ENCODE measurements at regions not wholly inside any gene's neighbourhood (a gene's known extent, or its start where the extent isn't known, plus 50 kb on each side); places are given as distances from the start of the nearest gene placed in this dataset.

DNA sequence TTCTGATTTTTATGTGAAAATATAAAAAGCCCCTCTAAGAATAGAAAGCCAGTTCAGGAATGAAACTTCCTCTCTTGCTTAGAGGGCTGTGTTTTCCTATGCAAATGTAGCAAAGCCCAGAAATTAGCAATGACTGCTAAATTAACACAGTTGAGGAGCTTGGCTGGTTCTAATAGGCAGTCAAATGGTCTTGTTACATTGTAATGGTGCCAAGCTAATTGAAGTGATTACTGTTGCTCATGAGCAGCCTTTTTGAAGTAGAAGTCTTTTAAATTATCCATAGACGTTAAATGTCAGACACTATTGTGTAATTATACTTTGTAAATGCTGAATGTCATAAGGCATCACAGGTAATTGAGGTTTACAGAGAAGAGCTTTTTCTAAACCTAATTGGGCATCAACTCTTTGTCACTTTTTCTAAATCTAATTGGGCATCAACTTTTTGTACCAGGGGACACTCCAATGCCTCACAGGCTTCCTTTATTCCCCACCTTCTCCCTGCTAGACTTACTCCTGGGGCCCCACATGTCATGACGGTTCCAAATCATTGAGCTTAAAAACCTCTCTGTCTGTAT lies 229.1 kb downstream of the PSAT1 start:
- Histone ChIP-seq H3K4me3 (no peak overlapping the region), H3K27ac (no peak overlapping the region), H3K4me1 (no peaks in the 10 kb centered on the region), H3K9me3 (peaks cover 4% of the 10 kb centered on the region; the same call in 1 of the 3 replicates), H3K4me2 (no peak overlapping the region)
- 64% methylated on average over 2 of the region's 2 CpGs for WGBS (ENCODE audit: missing lambda C conversion rate)
- POLR2A ChIA-PET = no interaction called here
- ATAC-seq (no peak), DNase-seq (ENCODE audit: low read depth in 1 of 2, low spot score in 1 of 2) (no peak), FAIRE-seq (no peak)
- no peak for TF ChIP-seq EHMT2 (IDR thresholded peaks at IDR 0.05; ENCODE audit: low read depth)
- no peak for TF ChIP-seq JUN (IDR thresholded peaks at IDR 0.05)
- no peak for TF ChIP-seq HOXB5 (CRISPR knock-in tag; IDR thresholded peaks at IDR 0.05)
- TF ChIP-seq, protein P1, sequence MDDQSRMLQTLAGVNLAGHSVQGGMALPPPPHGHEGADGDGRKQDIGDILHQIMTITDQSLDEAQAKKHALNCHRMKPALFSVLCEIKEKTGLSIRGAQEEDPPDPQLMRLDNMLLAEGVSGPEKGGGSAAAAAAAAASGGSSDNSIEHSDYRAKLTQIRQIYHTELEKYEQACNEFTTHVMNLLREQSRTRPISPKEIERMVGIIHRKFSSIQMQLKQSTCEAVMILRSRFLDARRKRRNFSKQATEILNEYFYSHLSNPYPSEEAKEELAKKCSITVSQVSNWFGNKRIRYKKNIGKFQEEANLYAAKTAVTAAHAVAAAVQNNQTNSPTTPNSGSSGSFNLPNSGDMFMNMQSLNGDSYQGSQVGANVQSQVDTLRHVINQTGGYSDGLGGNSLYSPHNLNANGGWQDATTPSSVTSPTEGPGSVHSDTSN (IDR thresholded peaks at IDR 0.05) = no peak
- TF ChIP-seq ZNF302 (CRISPR knock-in tag; IDR thresholded peaks at IDR 0.05) = no peak
- no peak for TF ChIP-seq ESRRA (IDR thresholded peaks at IDR 0.05; ENCODE audit: borderline replicate concordance, low read length)
- TF ChIP-seq MAFK (IDR thresholded peaks at IDR 0.05; ENCODE audit: partially characterized antibody) = no peak
- CTCF ChIA-PET = interaction anchor here (1.1 kb wide), 1 partner anchor 23 kb away, joined by 3 read pairs; no protein-coding TSS in a partner anchor

GRCh38 chr9:78533500-78533899 lies 236.6 kb downstream of the PSAT1 start:
- Histone ChIP-seq H3K9me3 (no peaks in the 10 kb centered on the region), H3K4me2 (no peak overlapping the region), H3K27ac (no peak overlapping the region), H3K4me3 (no peak overlapping the region), H3K4me1 (no peaks in the 10 kb centered on the region)
- DNase-seq (ENCODE audit: low read depth in 1 of 2, low spot score in 1 of 2) (no peak), ATAC-seq (no peak), FAIRE-seq (no peak)
- POLR2A ChIA-PET = no interaction called here
- 57% methylated on average over 2 of the region's 2 CpGs for WGBS (ENCODE audit: missing lambda C conversion rate)
- no peak for TF ChIP-seq NFE2L2 (conservative IDR thresholded peaks at IDR 0.05; ENCODE audit: low read length)
- no peak for TF ChIP-seq JUNB (IDR thresholded peaks at IDR 0.05)
- TF ChIP-seq CHD2 (IDR thresholded peaks at IDR 0.05; ENCODE audit: low read length, partially characterized antibody) = no peak
- no peak for TF ChIP-seq GATA3 (IDR thresholded peaks at IDR 0.05; ENCODE audit: borderline replicate concordance)
- no peak for TF ChIP-seq KDM1A (IDR thresholded peaks at IDR 0.05; ENCODE audit: low read depth)
- TF ChIP-seq RCOR1 (IDR thresholded peaks at IDR 0.05; ENCODE audit: low read depth, low read length) = no peak
- TF ChIP-seq MAFK (IDR thresholded peaks at IDR 0.05; ENCODE audit: partially characterized antibody) = no peak
- TF ChIP-seq PHF8 (IDR thresholded peaks at IDR 0.05; ENCODE audit: borderline replicate concordance, low read depth) = no peak
- no peak for TF ChIP-seq TFCP2L1 (CRISPR knock-in tag; IDR thresholded peaks at IDR 0.05)
- TF ChIP-seq, protein P1 (IDR thresholded peaks at IDR 0.05) = no peak
- TF ChIP-seq, protein P2, sequence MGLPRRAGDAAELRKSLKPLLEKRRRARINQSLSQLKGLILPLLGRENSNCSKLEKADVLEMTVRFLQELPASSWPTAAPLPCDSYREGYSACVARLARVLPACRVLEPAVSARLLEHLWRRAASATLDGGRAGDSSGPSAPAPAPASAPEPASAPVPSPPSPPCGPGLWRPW (IDR thresholded peaks at IDR 0.05) = no peak
- CTCF ChIA-PET = no interaction called here

- FAIRE-seq (no peak), ATAC-seq (no peak), DNase-seq (ENCODE audit: low read depth in 1 of 2, low spot score in 1 of 2) (no peak)
- TF ChIP-seq HOXB5 (CRISPR knock-in tag; IDR thresholded peaks at IDR 0.05) (no peak), EHF (CRISPR knock-in tag; IDR thresholded peaks at IDR 0.05) (no peak), MAZ (IDR thresholded peaks at IDR 0.05; ENCODE audit: borderline replicate concordance, low read depth, low read length) (no peak), TP53 (CRISPR knock-in tag; IDR thresholded peaks at IDR 0.05) (no peak), BHLHE40 (IDR thresholded peaks at IDR 0.05; ENCODE audit: low read depth, low read length) (no peak), HDAC2 (IDR thresholded peaks at IDR 0.05) (no peak), RCOR1 (IDR thresholded peaks at IDR 0.05; ENCODE audit: low read depth, low read length) (no peak), NPAS2 (CRISPR knock-in tag; IDR thresholded peaks at IDR 0.05; ENCODE audit: borderline replicate concordance) (no peak), CBX8 (IDR thresholded peaks at IDR 0.05) (no peak), RFX5 (IDR thresholded peaks at IDR 0.05) (no peak), JUN (IDR thresholded peaks at IDR 0.05) (no peak), TFCP2L1 (CRISPR knock-in tag; IDR thresholded peaks at IDR 0.05) (no peak)
- TF ChIP-seq, protein P3, sequence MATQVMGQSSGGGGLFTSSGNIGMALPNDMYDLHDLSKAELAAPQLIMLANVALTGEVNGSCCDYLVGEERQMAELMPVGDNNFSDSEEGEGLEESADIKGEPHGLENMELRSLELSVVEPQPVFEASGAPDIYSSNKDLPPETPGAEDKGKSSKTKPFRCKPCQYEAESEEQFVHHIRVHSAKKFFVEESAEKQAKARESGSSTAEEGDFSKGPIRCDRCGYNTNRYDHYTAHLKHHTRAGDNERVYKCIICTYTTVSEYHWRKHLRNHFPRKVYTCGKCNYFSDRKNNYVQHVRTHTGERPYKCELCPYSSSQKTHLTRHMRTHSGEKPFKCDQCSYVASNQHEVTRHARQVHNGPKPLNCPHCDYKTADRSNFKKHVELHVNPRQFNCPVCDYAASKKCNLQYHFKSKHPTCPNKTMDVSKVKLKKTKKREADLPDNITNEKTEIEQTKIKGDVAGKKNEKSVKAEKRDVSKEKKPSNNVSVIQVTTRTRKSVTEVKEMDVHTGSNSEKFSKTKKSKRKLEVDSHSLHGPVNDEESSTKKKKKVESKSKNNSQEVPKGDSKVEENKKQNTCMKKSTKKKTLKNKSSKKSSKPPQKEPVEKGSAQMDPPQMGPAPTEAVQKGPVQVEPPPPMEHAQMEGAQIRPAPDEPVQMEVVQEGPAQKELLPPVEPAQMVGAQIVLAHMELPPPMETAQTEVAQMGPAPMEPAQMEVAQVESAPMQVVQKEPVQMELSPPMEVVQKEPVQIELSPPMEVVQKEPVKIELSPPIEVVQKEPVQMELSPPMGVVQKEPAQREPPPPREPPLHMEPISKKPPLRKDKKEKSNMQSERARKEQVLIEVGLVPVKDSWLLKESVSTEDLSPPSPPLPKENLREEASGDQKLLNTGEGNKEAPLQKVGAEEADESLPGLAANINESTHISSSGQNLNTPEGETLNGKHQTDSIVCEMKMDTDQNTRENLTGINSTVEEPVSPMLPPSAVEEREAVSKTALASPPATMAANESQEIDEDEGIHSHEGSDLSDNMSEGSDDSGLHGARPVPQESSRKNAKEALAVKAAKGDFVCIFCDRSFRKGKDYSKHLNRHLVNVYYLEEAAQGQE (IDR thresholded peaks at IDR 0.05) = no peak
- POLR2A ChIA-PET = no interaction called here
- H3K27ac ChIP-seq = no peak overlapping the region; a peak in 1 of 6 replicates
- H3K4me3 ChIP-seq = no peak overlapping the region
- H3K9me3 ChIP-seq = no peaks in the 10 kb centered on the region
- WGBS (ENCODE audit: missing lambda C conversion rate) = 65% methylated on average over 3 of the region's 3 CpGs
- peak overlapping the region; percentile 41; the same call in 1 of the 3 replicates for H3K4me2 ChIP-seq
- H3K4me1 ChIP-seq = peaks cover 13% of the 10 kb centered on the region
- CTCF ChIA-PET = no interaction called here
Measured at GRCh38 chr9:78539188-78539587, 242.3 kb downstream of the PSAT1 start.
